HL-60 (cell line): ENCODE measurements at regions not wholly inside any gene's neighbourhood (a gene's known extent, or its start where the extent isn't known, plus 50 kb on each side); places are given as distances from the start of the nearest gene placed in this dataset.

Experiments
- TF ChIP-seq, protein P1 (sequence below): IDR thresholded peaks from 2 replicates; pipeline ENCODE4 v1.6.1; 2012; ENCODE audit warnings: low read depth; ENCODE audit not compliant: insufficient replicate concordance
- TF ChIP-seq, protein P2 (sequence below): IDR thresholded peaks from one replicate; pipeline ENCODE4 v1.5.1; 2011; ENCODE audit warnings: low read length, control low read depth, inconsistent platforms; ENCODE audit not compliant: insufficient read depth

GRCh38 chr10:77716458-77717317 is 79.1 kb upstream of the KCNMA1 start:
- TF ChIP-seq, protein P1, sequence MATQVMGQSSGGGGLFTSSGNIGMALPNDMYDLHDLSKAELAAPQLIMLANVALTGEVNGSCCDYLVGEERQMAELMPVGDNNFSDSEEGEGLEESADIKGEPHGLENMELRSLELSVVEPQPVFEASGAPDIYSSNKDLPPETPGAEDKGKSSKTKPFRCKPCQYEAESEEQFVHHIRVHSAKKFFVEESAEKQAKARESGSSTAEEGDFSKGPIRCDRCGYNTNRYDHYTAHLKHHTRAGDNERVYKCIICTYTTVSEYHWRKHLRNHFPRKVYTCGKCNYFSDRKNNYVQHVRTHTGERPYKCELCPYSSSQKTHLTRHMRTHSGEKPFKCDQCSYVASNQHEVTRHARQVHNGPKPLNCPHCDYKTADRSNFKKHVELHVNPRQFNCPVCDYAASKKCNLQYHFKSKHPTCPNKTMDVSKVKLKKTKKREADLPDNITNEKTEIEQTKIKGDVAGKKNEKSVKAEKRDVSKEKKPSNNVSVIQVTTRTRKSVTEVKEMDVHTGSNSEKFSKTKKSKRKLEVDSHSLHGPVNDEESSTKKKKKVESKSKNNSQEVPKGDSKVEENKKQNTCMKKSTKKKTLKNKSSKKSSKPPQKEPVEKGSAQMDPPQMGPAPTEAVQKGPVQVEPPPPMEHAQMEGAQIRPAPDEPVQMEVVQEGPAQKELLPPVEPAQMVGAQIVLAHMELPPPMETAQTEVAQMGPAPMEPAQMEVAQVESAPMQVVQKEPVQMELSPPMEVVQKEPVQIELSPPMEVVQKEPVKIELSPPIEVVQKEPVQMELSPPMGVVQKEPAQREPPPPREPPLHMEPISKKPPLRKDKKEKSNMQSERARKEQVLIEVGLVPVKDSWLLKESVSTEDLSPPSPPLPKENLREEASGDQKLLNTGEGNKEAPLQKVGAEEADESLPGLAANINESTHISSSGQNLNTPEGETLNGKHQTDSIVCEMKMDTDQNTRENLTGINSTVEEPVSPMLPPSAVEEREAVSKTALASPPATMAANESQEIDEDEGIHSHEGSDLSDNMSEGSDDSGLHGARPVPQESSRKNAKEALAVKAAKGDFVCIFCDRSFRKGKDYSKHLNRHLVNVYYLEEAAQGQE = no peak
- TF ChIP-seq, protein P2, sequence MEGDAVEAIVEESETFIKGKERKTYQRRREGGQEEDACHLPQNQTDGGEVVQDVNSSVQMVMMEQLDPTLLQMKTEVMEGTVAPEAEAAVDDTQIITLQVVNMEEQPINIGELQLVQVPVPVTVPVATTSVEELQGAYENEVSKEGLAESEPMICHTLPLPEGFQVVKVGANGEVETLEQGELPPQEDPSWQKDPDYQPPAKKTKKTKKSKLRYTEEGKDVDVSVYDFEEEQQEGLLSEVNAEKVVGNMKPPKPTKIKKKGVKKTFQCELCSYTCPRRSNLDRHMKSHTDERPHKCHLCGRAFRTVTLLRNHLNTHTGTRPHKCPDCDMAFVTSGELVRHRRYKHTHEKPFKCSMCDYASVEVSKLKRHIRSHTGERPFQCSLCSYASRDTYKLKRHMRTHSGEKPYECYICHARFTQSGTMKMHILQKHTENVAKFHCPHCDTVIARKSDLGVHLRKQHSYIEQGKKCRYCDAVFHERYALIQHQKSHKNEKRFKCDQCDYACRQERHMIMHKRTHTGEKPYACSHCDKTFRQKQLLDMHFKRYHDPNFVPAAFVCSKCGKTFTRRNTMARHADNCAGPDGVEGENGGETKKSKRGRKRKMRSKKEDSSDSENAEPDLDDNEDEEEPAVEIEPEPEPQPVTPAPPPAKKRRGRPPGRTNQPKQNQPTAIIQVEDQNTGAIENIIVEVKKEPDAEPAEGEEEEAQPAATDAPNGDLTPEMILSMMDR = no peak
